Activated CD8-positive, alpha-beta memory T cell treated with anti-CD3 and anti-CD28 coated beads for 36 hours (primary cell): ENCODE measurements at regions not wholly inside any gene's neighbourhood (a gene's known extent, or its start where the extent isn't known, plus 50 kb on each side); places are given as distances from the start of the nearest gene placed in this dataset.

Experiments
- CTCF ChIA-PET: fragments of 350-600 bp; sonication (Branson Sonifier 250); formaldehyde crosslinking; loops from one replicate; lab custom pipeline; 2021; ENCODE audit warnings: antibody characterized with exemption; lab: Charles Lee
- POLR2A ChIA-PET: fragments of 350-600 bp; sonication (Branson Sonifier 250); formaldehyde crosslinking; loops from one replicate; lab custom pipeline; 2021; ENCODE audit warnings: antibody characterized with exemption; lab: Charles Lee

DNA sequence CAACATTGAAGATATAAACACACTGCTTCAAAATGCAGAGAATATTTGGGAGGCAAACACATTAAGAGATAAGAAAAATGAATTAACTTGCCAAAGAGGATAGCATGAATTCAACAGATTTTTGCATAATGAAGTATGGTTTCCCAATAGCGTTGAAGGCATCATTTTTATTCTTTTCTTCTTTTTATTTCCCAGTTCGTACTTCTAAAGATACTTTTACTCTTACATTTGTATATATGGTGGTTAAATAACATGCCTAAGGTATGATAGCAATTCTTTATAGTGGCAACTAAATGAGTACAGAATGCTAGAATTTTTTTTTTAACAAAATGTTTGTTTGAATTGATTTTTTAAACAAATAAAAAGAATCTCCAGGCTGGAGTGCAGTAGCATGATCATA, 473.4 kb upstream of the MARCKS start:
- ChIA-PET CTCF (no interaction called here), POLR2A (no interaction called here)

DNA sequence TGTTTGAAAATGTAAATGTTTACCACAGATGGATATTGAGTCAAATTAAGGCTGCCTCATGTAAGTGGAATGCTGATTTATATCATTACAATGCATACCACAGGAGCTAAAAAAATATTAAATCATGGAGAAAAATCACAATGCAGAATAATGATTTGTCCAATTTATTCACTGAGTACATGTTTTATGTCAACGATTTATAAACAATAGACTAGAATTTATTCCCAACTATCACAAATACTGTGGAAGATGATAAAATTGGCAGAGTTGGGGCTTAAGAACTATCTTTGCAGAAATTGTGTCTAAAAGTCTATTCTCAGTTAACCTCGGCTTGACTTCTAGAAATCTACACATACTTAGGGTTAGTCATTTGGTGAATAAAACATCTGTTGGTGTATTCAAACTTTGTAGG, 472.1 kb upstream of the MARCKS start:
- CTCF ChIA-PET, result interaction anchor here (0.7 kb wide), 1 partner anchor 1250 kb away, joined by 3 read pairs; no protein-coding TSS in a partner anchor
- POLR2A ChIA-PET, result no interaction called here

DNA sequence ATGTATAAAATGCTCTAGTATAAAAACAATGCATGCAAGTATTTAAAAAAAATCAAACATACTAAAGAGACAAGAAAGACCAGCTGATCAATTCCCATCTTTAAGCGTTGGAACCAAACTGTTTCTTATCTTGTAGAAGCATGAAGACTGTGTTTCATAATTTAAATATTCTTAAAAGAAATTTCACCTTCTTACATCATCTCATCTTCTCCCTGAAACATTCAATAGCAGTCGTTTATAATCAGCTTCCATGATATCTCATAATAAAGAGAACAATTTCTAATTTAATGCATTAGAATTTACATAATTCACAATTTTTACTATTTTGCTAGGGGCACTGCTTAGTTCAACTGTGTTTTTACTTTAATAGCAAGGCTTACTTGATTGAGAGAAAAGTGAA, 468.1 kb upstream of the MARCKS start:
- ChIA-PET POLR2A (no interaction called here), CTCF (no interaction called here)

DNA sequence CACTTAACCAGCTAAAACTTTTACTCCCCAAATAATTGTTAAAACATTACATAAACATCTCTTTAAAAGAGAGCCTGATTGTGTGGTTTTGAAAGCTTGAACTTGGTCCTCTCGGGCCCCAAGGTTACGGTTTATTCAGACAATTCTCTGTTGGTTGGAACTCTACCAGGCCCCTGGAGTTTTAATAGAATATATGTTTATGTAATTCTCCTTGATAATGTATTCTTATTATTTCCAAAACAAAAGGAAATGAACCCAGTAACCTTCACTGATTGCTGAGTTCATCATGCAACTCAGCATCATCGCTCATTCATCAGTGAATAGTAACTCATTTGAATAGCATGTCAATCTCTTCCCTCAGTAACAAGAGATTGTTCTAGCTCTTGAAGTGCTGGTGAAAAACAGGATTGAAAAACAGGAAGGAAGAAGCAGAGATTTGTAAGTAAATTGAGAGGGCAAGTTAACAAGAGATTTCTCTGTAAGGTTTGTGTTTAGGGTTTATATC, 464.5 kb upstream of the MARCKS start:
- CTCF ChIA-PET, result no interaction called here

DNA sequence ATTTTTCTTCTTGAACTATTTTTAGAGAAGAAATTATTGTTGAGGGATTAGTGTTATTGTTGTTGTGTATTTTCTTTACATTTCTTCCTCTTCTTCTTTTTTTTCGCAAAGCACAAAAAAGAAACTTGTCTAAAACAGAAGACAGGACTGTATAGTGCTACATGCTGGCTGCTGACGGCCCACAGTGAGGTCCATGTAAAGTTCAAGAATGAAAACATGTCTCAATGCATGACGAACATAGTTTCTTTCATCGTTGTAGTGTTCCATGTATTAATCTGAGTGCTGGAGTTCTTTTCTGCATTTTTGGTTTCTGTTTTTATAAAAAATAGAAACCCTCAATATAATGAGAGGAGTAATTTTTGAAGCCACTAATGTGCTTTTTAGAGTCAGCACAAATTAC, 462.9 kb upstream of the MARCKS start:
- CTCF ChIA-PET, result no interaction called here

More for the DNA sequence above, 464.5 kb upstream of the MARCKS start:
- POLR2A ChIA-PET, result no interaction called here

DNA sequence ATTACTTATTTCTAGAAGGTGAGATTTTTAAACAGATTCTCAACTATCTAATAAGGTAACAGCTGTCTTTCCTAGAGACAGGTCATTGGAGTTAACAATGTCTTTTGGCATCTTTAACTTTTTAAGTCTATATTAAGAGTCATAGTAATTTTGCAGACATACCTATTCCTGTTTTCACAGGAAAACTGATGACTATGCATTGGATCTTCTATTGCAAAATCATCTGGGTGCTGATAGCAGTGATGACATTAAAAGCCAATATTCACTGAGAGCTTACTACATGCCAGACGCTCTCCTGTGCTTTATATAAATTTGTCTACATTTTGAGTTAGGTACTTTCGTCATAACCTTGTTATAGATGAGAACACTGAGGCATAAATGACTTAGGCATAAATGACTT, 462.4 kb upstream of the MARCKS start:
- CTCF ChIA-PET, result no interaction called here
- POLR2A ChIA-PET, result no interaction called here

More for the DNA sequence above, 462.9 kb upstream of the MARCKS start:
- POLR2A ChIA-PET, result no interaction called here

DNA sequence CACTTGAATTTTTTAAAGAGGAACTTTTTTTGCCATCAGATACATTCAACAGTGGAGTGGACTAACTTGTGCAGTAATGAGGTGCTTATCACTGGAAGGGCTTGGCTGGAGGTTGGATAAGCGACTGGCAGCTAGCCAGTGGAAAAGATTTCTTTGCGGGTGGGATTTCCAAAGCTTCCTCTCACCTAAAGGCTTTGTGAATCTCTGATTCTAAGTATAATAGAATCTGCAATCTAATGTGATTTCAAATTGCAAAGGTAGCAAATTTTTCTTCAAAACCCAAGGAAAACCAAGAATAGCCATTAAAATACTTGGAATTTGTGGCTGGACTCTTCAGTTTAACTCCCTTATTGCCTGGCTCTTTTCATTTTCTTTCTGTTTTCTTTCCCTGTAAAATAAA, 460.4 kb upstream of the MARCKS start:
- CTCF ChIA-PET, result no interaction called here
- POLR2A ChIA-PET, result no interaction called here

DNA sequence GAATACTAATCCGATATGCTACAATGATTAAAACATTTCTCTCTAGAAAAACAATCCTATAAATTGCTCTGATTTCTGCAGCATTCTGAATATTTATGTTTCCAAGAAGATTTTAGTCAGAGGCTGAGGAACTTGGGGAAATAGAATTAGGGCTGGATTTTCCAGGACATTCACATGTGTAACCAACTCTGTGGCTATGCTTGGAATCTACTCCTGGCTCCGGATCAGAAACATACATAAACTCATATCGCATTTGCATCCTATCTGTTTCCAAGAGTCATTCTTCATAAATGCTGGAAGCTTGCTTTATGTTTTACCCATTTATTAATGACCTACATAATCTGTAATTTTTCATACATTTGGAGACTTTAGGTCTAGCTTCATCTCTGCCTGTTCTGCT, 459.9 kb upstream of the MARCKS start:
- ChIA-PET POLR2A (no interaction called here), CTCF (no interaction called here)

DNA sequence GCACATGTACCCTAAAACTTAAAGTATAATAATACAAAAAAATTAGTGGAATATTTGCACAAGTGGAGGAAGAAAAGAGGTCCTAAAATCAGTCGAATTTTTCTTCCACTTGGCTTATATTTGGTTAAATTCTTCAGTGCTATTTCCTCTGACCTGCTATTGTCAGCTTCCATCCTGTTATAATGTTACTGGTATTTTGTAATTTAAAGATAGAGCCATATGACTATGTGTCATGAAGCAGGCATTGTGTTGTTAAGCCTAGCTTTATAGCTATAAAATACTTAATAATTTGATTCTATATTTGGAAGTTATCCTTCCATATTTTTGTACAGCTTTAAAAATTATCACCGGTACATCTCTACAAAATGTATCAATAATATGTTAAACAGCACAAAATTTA, 455.9 kb upstream of the MARCKS start:
- CTCF ChIA-PET, result no interaction called here
- POLR2A ChIA-PET, result no interaction called here

DNA sequence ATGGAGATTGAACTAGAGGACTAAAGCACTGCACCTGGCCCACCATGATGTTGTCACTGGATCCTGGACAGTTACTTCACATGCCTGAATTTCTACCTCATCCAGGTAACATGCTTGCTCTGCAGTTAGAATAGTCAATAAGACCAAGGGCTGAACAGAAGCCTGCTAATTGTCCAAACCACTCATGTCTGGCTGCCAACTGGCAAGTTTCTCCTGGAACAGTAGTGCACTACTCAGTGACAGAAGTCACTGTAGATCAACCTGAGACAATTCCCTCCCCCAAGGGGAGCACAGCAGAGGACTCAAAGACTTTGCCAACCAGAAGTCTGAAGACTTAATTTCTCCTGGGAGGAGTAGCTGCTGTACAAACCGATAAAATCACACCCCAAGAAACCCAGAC, 454.6 kb upstream of the MARCKS start:
- POLR2A ChIA-PET, result no interaction called here
- CTCF ChIA-PET, result no interaction called here

DNA sequence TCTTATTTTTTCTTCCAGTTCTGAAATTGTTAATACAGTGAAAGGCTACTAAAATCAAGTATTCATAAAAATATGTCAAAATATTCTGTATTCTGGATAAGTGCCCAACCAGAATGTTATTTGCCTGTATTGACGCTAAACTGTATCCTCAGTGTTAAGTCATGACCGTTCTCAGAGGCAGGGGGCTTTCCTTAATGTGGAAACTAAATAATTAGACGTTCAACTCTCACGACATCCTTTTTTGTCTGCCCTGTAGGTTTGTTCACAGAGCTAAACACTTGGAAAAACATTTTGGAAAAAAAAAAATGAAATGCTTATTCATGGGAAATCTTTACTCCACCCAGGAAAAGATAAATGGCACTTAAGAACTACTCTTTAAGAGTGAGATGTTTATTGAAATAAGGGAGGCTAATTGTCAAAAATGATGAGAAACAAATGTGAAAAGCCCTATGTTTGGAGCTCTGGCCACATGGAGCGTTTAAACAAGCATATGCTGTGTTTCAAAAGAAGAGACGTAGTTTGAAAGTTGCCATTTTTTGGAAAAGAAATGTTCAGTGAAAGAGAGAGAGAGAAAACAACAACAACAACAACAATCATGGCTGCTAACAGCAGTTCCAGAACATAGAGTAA, 453.1 kb upstream of the MARCKS start:
- POLR2A ChIA-PET, result no interaction called here
- CTCF ChIA-PET, result no interaction called here

DNA sequence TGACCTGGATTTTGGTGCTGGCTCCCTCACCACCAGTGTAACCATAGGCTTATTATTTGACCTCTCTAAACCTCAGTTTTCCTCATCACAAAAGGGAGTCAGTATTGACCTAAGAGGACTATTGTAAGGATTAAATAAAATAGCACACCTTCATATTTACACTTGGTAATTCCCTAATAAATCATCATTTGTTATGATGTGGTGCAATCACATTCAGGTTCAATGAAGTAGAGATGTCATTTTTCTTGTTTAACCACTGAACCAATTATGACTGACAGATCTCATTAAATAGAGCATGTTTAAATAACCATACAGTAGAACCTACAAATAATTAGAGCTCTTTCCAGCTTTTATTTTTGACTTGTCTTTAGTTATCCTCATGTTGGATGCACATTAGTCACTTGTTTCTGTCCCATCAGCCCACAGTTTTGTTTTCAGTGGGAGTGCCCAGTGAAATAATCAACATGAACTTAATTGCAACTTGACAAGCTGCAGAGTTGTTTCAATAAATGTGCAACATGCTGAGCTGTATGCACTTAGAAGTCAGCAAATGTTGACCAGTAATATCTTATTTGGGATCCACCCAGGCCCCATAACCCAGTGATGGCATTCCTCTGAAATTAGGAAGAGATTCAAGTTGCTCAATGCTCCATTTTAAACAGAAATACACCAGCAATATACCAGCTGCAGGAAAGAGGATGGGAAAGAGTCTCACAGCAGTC, 451.7 kb upstream of the MARCKS start:
- CTCF ChIA-PET, result interaction anchor here (0.6 kb wide), 1 partner anchor 307 kb away, joined by 3 read pairs; no protein-coding TSS in a partner anchor
- POLR2A ChIA-PET, result no interaction called here

DNA sequence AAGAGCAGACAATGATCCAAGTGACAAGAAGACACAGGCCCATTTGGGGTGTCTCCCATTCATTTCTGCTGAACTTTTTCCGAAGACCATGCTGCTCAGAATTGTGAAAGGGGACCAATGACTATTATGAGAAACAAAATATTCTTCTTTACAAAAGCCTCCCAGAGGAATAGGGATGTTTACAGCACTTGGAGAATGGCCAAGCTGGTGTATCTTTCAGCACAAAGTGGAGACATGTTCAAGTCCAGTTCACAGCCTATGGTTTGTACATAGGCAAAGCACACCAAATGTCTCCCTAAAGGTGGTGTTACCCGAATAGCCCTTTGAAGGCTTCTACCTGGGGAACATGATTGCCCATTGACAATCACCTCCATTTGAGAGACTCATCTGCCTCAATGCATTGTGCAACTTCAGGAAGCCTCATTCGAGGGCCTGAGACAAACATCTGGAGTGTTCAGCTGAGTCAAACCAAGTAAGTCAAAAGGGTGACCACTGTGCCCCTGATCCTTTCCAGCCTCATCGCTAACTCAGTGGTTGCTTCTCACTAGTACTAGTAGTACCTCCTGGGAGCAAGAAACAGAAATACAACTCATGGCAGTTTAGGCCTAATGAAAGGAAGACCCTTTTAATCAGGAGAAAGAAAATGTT, 451.0 kb upstream of the MARCKS start:
- POLR2A ChIA-PET, result no interaction called here

DNA sequence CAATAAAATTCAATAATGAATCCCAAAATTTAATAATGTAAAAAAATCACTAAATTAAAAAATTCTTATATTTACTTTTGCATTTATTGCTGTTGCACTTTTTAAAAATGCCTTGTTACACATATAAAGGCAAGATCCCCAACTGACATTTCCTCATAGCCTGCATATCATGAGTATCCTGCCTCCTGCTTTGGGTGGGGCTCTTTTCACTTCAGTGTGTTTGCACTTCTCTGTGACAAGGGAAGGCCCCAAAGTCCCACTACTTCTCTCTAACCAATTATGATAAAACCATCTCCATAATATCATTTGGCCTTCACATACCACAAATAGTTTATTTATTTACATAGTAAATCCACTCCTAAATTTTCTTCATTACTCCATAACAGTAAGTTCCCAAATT, 446.1 kb upstream of the MARCKS start:
- ChIA-PET CTCF (no interaction called here), POLR2A (no interaction called here)

More for the DNA sequence above, 451.0 kb upstream of the MARCKS start:
- CTCF ChIA-PET, result interaction anchor here (0.6 kb wide), 1 partner anchor 306 kb away, joined by 3 read pairs; no protein-coding TSS in a partner anchor

DNA sequence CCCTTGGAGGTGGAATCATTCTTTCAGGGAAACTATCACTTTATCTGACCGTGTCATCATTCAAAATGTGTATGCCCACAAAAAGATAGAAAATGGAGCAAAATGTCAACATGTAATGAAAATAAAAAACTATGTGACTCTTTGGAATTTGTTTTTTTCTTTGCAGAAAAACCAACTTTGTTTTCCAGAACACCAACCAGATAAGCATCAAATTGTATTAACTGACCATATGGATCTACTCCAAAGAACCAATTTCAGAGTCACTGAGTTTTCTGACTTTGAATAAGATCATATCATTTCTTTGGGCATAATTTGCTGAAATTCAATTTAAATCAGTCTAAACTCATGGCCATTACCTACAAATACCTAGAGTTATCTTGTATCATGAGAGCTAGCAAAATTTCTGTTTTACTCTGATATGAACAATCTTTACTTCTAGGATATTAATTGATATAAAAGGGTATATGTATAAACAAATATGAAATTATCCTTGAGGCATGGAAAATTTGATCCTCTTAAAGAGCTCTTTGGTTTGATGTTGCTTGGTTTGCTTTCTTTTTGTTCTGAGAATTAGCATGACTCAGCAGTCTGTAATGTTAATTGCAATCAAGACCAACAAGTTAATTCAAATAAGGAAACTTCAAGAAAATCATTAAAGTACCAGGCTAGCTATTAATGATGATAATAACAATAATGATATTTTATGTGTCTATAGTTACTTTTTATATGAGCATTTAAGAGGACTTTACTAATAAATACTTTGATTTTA, 444.4 kb upstream of the MARCKS start:
- ChIA-PET POLR2A (no interaction called here), CTCF (no interaction called here)

DNA sequence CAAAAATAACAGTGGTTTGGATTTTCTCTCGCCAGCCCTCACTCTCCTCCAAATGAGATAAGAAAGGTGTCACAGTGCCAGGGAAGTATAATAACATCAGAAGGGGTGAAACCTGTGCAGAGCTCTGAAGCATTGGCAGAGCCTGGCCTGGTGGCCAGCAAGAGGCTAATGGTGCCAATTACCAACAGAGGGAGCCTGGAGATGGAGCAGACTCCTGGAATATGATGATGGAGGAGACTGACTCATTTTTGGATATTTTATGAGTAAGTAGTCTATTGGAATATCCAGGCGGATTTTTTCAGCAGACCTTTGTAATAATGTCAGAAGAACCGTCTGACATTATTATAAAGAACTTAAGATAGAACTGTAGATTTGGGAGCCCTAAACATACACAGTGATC, 442.6 kb upstream of the MARCKS start:
- CTCF ChIA-PET, result no interaction called here
- POLR2A ChIA-PET, result no interaction called here

DNA sequence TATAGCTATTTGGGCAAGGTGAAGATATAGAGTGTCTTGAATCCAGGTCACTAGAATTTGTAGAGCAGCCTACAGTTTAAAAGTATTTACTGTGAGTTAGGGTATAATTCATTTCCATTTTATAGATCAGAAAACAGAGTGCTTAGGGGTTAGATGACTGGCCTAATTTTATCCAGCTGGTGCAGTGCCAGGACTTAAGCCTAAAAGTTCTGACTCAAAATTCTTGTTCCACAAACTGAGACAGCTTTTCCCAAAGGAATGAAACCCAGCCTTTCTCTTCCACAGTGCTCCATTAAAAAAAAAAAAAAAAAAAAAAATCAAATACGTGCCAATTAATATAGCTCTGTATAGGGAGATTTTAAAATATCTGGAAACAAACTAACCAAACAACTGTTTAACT, 441.0 kb upstream of the MARCKS start:
- CTCF ChIA-PET, result interaction anchor here (0.5 kb wide), 1 partner anchor 136 kb away, joined by 3 read pairs; no protein-coding TSS in a partner anchor
- POLR2A ChIA-PET, result no interaction called here

DNA sequence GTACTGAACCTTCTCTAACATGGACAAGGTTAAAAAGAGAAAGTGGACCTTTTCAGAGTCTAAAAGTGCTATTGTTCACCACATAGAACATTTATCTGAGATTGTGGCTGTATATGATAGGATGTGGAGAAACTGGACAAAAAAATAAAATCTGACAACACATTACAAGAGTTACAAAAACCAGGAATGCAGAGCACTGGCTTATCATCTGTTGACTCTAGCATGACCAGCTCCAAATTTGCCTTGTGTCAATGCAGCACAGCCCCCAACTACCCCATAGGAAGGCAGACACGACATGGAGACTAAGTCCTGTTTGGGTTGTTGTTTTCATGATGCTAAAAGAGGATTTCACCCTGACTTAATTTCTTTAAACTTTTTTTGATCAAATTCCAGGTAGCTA, 436.9 kb upstream of the MARCKS start:
- ChIA-PET POLR2A (no interaction called here), CTCF (no interaction called here)

DNA sequence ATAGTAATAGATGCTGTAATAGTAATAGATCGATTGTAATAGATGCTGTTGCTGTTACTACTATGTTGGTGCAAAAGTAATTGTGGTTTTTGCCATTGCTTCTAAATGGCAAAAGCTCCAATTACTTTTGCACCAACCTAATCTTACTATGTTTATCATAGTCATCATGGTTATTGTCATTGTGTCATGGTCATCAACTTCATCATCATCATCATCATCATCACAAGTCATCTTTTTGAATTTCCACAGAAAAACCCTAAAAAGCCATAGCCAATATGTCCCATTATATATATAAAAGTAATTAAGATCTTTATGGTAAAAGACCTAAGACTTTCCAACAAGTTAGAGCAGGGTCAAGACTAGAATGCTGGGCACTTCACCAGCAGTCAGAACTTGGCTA, 435.1 kb upstream of the MARCKS start:
- ChIA-PET POLR2A (no interaction called here), CTCF (no interaction called here)

DNA sequence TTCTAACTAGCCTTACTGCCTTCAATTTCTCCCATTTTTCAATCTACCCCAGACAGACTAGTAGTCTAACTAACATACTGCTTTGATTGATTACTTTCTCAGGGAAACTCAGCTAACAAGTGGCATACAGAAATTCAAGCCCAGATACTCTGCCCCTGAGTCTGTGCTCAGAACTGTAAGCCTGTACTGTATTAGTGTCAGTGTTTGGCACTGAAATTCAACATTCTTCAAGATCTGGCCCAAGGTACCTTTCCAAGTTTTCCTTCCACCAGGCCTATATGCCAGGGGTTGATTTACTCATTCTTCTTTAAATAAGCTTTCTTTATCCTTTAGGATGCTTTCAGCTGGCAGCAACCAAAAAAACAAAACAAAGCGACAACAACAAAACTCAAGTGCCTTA, 433.2 kb upstream of the MARCKS start:
- CTCF ChIA-PET, result no interaction called here
- POLR2A ChIA-PET, result no interaction called here
